GM21423 (cell line): ENCODE measurements at regions not wholly inside any gene's neighbourhood (a gene's known extent, or its start where the extent isn't known, plus 50 kb on each side); places are given as distances from the start of the nearest gene placed in this dataset.

ENCODE experiments used
- ATAC-seq: cut with Tn5 transposase; IDR thresholded peaks from one replicate; pipeline ENCODE4 v1.9.1; 2021; ENCODE audit warnings: mild to moderate bottlenecking, moderate library complexity; ENCODE audit not compliant: unreplicated experiment

- no peak for ATAC-seq
These were observed 1515.6 kb downstream of the TBC1D22A start for GRCh38 chr22:48277868-48278581.

- no peak for ATAC-seq
These were observed 1514.8 kb downstream of the TBC1D22A start for GRCh38 chr22:48276994-48277867.

- no peak for ATAC-seq
These were observed 1513.0 kb downstream of the TBC1D22A start for GRCh38 chr22:48275412-48275811.

GRCh38 chr22:48270731-48271130, 1508.3 kb downstream of the TBC1D22A start:
- no peak for ATAC-seq

GRCh38 chr22:48268771-48269552, 1506.5 kb downstream of the TBC1D22A start:
- ATAC-seq = no peak

GRCh38 chr22:48268293-48268692, 1505.8 kb downstream of the TBC1D22A start:
- ATAC-seq = no peak

GRCh38 chr22:48267681-48268080, 1505.2 kb downstream of the TBC1D22A start:
- no peak for ATAC-seq

- ATAC-seq = no peak
These were observed 1502.7 kb downstream of the TBC1D22A start for GRCh38 chr22:48265000-48265625.

GRCh38 chr22:48264586-48264985, 1502.1 kb downstream of the TBC1D22A start:
- ATAC-seq = no peak

GRCh38 chr22:48263791-48264351, 1501.4 kb downstream of the TBC1D22A start:
- ATAC-seq = no peak

GRCh38 chr22:48263431-48263765, 1500.9 kb downstream of the TBC1D22A start:
- ATAC-seq = no peak

- no peak for ATAC-seq
These were observed 1500.4 kb downstream of the TBC1D22A start for GRCh38 chr22:48262596-48263430.

GRCh38 chr22:48261706-48262105, 1499.3 kb downstream of the TBC1D22A start:
- ATAC-seq = no peak

- no peak for ATAC-seq
These were observed 1498.7 kb downstream of the TBC1D22A start for GRCh38 chr22:48261048-48261621.

GRCh38 chr22:48259991-48260670, 1497.7 kb downstream of the TBC1D22A start:
- no peak for ATAC-seq

GRCh38 chr22:48258811-48259210, 1496.4 kb downstream of the TBC1D22A start:
- ATAC-seq = no peak

- ATAC-seq = no peak
These were observed 1495.7 kb downstream of the TBC1D22A start for GRCh38 chr22:48258064-48258701.

- ATAC-seq = no peak
These were observed 1495.2 kb downstream of the TBC1D22A start for GRCh38 chr22:48257685-48258055.
